NCI-H748 (cell line): ENCODE measurements at regions not wholly inside any gene's neighbourhood (a gene's known extent, or its start where the extent isn't known, plus 50 kb on each side); places are given as distances from the start of the nearest gene placed in this dataset.

Experiments
- DNase-seq: peaks from one replicate; lab custom pipeline; 2025; ENCODE audit not compliant: unreplicated experiment; lab: John Stamatoyannopoulos, UW

GRCh38 chr6:24052590-24052961, 73.4 kb upstream of the NRSN1 start:
- peak; percentile 26 for DNase-seq

DNA sequence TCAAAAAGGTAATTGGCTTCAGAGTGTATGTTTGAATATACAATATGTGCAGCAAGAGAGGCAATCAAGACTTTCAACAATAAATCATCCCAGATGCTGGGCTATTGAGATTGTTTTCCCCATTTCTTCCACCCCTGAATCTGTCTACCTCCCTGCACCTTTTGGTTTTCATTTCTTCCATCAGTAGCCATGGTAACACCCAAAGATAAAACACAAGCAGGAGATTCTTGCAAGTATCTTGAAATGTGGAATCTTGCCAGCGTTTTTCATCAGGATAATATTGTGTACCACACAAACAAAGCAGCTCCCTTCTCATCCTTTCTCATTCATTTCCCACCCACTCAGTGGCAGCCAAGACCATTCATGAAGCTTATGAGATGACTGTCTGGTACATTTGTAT, 73.0 kb upstream of the NRSN1 start:
- DNase-seq = no peak

GRCh38 chr6:24054388-24054787, 71.6 kb upstream of the NRSN1 start:
- peak; percentile 52 for DNase-seq

DNA sequence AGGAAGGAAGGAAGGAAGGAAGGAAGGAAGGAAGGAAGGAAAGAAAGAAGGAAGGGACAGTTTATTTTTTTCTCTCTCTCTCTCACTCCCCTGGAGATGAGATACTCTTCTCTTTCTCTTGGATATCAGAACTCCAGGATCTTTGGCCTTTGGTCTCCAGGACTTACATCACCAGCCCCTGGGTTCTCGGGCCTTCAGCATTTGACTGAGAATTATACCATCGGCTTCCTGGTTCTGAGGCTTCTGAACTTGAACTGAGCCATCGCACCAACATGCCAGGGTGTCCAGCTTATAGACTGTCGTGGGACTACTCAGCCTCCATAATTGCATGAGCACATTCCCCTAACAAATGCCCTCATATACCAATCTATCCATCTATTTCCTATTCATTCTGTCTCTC, 69.4 kb upstream of the NRSN1 start:
- DNase-seq = no peak

GRCh38 chr6:24057030-24057429, 69.0 kb upstream of the NRSN1 start:
- DNase-seq = no peak

GRCh38 chr6:24060982-24061754, 64.8 kb upstream of the NRSN1 start:
- no peak for DNase-seq

DNA sequence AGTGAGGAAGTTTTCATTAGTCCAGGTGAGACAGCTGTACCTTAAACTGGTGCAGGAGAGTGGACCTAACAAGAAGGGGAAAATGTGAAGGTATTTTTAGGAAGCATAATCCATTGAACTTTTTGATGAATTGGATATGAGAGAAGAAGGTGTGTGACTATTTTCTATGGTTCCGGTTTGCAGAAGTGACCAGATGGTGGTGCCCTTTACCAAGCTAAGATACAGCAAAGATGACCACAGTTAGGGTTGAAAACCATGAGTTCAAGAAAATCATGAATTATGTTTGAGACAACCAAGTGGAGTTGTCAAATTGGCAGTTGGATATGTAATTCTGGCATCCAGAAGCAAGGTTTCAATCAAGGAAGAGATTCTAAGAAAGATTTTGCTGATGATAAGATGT, 61.9 kb upstream of the NRSN1 start:
- peak; percentile 59 for DNase-seq

DNA sequence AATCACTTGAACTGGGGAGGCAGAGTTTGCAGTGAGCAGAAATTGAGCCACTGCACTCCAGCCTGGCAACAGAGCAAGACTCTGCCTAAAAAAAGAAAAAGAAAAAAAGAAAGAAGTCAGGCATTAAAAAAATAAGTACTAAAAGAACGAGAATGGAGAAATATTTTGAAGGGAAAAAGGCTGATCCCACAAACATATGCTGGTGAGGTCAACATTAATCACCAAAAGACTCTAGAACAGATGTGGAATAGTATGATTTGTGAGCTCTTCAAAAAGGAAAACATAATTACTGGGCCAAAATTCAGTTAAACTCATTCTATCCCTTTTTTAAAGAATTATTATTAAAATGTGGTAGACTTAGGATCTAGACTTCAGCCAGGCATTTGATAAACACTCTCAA, 61.2 kb upstream of the NRSN1 start:
- no peak for DNase-seq

DNA sequence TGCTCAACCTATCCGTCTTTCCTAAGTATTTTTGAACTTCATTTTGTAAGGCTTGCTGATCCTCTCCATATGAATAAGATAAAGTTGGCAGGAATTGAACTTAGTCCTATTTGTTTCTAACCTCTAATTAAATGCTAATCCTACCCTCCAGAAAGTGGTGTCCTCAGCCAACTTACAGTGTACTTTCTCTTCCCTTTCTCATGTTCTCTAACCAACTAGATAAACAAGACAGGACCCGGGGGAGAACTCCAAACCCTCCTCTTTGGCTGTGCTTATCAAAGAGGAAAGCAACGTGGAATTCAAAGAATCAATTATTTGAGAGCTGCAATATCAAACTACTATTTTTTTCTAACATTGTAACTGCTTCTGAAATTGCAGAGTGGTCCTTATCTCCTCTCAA, 56.5 kb upstream of the NRSN1 start:
- no peak for DNase-seq

- no peak for DNase-seq
Measured at GRCh38 chr6:24072038-24072746, 53.8 kb upstream of the NRSN1 start.

DNA sequence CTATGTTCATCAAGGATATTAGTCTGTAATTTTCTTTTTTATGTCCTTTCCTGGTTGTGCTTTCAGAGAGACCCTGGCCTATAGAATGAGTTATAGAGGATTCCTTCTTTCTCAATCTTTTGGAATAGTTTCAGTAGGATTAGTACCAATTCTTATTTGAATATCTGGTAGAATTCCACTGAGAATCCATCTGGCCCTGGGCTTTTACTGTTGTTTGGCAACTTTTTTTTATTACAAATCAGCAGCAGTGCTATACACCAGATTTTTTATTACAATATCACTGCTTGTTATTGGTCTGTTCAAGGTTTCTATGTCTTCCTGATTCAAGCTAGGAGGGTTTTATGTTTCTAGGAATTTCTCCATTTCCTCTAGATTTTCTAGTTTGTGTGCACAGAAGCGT, 50.0 kb upstream of the NRSN1 start:
- no peak for DNase-seq
